Transverse colon (tissue), 4 donors: ENCODE measurements at regions not wholly inside any gene's neighbourhood (a gene's known extent, or its start where the extent isn't known, plus 50 kb on each side); places are given as distances from the start of the nearest gene placed in this dataset.
A peak's percentile ranks its signal among the peaks of the same experiment; 100 is the strongest.
"Not testable (repeated sequence)": the region's sequence is repeated elsewhere in the genome, so short reads cannot be mapped to it uniquely, and the experiment has no call there.

Experiments
- DNase-seq: peaks from one replicate; pipeline ENCODE4 v3.0.0-alpha.2; 2019
- H3K27ac ChIP-seq, 4 donors: fragments of 200-600 bp; sonication (generic); 2 replicates each; pipeline ENCODE4 v1.5.1; 2016 to 2018; ENCODE audit warnings: inconsistent platforms in 4 of 4
- H3K27me3 ChIP-seq: fragments of 200-600 bp; sonication (generic); 2 replicates; pipeline ENCODE4 v1.5.1; 2017; ENCODE audit warnings: inconsistent platforms
- H3K36me3 ChIP-seq, 4 donors: fragments of 200-600 bp; sonication (generic); 2 replicates each; pipeline ENCODE4 v1.5.1; 2017 to 2019; ENCODE audit warnings: inconsistent platforms in 4 of 4
- H3K4me1 ChIP-seq, 4 donors: fragments of 200-600 bp; sonication (generic); 2 replicates each; pipeline ENCODE4 v1.5.1; 2017 to 2020; ENCODE audit warnings: inconsistent platforms in 4 of 4
- H3K4me3 ChIP-seq, 4 donors: fragments of 200-600 bp; sonication (generic); 1 replicate in 1 of 4; 2 replicates in 3 of 4; pipeline versions ENCODE4 v1.5.1 to v1.6.1; 2017 to 2019; ENCODE audit warnings: inconsistent platforms in 4 of 4
- H3K9me3 ChIP-seq, 2 donors: fragments of 200-600 bp; sonication (generic); 2 replicates each; pipeline ENCODE4 v1.5.1; 2017 to 2019; ENCODE audit warnings: inconsistent platforms in 2 of 2
- EP300 ChIP-seq: sonication (generic); formaldehyde crosslinking; IDR thresholded peaks from one replicate; pipeline ENCODE4 v1.6.1; 2017; ENCODE audit warnings: antibody characterized with exemption, low read depth
- POLR2A ChIP-seq: fragments of 450-650 bp; IDR thresholded peaks from one replicate; pipeline ENCODE4 v1.6.1; 2016; ENCODE audit warnings: antibody characterized with exemption, mild to moderate bottlenecking, moderate library complexity
- POLR2AphosphoS5 ChIP-seq, 3 donors: sonication (generic); formaldehyde crosslinking; IDR thresholded peaks; one replicate each; pipeline ENCODE4 v1.6.1; 2016; ENCODE audit warnings: antibody characterized with exemption in 3 of 3
- WGBS, 2 donors: methylation state at CpG; one replicate each; pipeline ENCODE4 v1.1.5; 2018; ENCODE audit warnings: low coverage in 1 of 2; 5-methylcytosine and 5-hydroxymethylcytosine counted together
- in situ Hi-C, 4 donors: fragments of 200-750 bp; cut with MboI; loops; one replicate each; pipeline versions ENCODE4 v1.15.0 to v1.15.1; 2017; ENCODE audit warnings: low sequenced_read_pairs in 3 of 4, low pct_ligation_motif_present in 1 of 4, low pct_unique_long_range_greater_than_20kb in 1 of 4
- intact Hi-C: fragments of 100-400 bp; cut with DNase I; formaldehyde crosslinking; loops from one replicate; pipeline ENCODE4 v1.15.1; 2023; ENCODE audit warnings: low total_unique reads
- TF ChIP-seq, protein P1 (sequence below), 5 experiments: fragments of 200-600 bp in 3 of 5; fragments of 450-650 bp in 2 of 5; sonication (generic) in 3 of 5; IDR thresholded peaks; 1 replicate in 2 of 5; 2 replicates in 3 of 5; pipeline ENCODE4 v1.5.1; 2016 to 2017; ENCODE audit warnings: antibody characterized with exemption in 5 of 5, inconsistent platforms in 3 of 5, mild to moderate bottlenecking in 2 of 5, moderate library complexity in 1 of 5

DNA sequence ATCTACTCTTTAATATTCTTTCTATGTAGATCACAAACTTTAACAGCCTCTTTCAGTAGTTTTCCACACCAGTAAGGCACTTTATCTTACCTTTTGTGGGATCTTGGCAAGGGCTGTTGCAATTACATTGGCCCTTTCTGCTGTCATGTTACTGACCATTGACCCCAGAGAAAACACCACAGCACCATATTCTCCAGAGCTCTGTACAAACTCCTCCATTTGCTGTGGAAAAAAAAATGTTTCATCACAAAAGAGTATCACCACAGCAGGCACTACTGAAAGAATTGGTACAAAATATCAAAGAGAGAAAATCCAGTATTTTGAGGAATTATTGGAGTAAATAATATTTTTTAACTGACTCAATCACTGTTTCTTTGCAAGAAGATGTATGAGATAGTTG lies 62.3 kb upstream of the UGT2A3 start:
- H3K27me3 ChIP-seq, H3K36me3 ChIP-seq, intact Hi-C loops, in situ Hi-C loops, DNase-seq, H3K4me3 ChIP-seq, H3K4me1 ChIP-seq, H3K27ac ChIP-seq, H3K9me3 ChIP-seq: not testable (repeated sequence)

DNA sequence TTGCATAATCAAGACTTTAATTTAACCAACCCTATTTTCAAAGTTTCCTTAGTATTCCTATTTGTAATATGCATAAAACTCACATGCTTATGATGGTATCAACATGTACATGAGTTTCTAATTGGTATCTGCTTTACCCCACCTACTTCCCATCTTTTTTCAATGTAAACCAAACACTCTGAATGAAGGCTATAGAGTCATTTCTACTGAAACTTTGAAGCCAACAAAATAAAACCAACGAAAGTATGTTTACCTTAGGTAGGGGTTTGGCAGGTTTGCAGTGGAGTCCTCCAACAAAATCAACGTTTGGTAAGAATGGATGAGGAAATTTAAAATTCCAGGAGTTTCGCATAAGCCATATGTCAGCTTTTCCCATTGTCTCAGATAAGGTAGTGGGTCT lies 66.4 kb upstream of the UGT2A3 start:
- H3K4me1 ChIP-seq = peaks cover 0 to 12% (median 4%) of the 10 kb centered on the region in 4 donors
- WGBS, 2 donors = 52 to 61% methylated on average over 2 to 3 of the region's 3 CpGs
- in situ Hi-C loops, H3K27me3 ChIP-seq, H3K9me3 ChIP-seq, intact Hi-C loops, DNase-seq, H3K27ac ChIP-seq, H3K36me3 ChIP-seq, H3K4me3 ChIP-seq: not testable (repeated sequence)

DNA sequence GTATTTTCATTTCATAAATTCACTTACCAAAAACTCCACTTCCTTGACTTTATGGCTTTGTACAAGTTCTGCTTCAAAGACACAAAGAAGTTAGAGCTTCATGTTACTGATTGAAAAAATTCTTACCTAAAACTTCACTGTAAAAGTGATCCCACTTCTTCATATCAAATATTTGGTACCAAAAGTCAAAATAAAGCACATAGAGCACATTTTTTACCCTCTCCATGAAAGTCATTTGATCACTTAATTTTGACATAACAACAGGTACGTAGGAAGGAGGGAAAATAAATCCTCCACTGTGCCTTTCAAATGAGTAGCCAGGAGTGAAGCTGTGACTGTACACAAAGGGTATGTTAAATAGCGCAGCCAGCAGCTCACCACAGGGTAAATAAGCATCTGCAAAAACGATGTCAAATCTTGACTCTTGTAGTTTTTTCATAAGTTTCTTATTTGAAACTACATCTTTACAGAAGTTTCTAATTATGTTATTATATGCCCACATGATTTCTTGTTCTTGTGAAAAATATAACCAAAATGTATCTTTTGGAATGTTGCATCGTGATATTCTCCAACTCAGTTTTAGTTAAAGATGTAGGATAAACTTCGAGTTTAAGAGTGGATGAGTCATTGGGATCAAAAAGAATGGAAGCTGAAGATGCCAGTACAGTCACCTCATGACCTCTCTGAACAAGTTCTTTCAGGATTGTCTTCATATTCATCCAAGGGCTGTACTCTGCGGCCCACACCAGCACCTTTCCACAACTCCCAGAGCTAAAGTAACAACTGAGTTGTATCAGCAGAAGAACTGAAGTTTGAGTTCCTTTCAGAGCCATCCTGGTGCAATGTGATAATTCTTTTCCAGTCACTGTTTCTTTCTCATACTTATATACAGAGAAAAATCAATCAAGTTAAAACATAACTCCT lies 68.2 kb upstream of the UGT2A3 start:
- H3K27ac ChIP-seq = peak overlapping the region in 3 of 4 donors; percentile 13 to 55 (median 32)
- H3K4me3 ChIP-seq, in situ Hi-C loops, H3K27me3 ChIP-seq, DNase-seq, H3K36me3 ChIP-seq, intact Hi-C loops, H3K9me3 ChIP-seq: not testable (repeated sequence)
- H3K4me1 ChIP-seq = peaks cover 0 to 15% (median 4%) of the 10 kb centered on the region in 4 donors
- 53 to 55% methylated on average over 6 of the region's 6 CpGs for WGBS, 2 donors

DNA sequence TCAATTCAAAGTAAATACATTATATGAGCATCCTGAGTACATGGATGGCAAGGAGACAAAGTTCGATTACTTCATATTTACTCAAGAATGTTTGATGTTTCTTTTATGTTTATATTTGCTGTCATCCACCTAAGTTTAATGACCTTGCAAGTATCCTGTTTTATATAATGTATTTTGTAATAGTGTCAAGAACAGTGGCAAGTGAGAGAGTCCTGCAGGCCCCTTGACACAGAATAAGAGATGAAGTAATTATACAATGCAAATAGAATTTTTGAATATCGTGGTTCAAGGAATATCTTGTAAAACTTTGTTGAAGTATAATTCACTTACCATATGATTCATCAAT lies 68.8 kb upstream of the UGT2A3 start:
- whole genome bisulfite sequencing, 2 donors = 14% methylated on average over 2 of the region's 2 CpGs
- DNase-seq, in situ Hi-C loops, H3K4me3 ChIP-seq, H3K27me3 ChIP-seq, H3K36me3 ChIP-seq, intact Hi-C loops, H3K9me3 ChIP-seq: not testable (repeated sequence)
- H3K27ac ChIP-seq = peak overlapping the region in 1 of 4 donors; percentile 32
- TF ChIP-seq POLR2AphosphoS5 (IDR thresholded peaks at IDR 0.05) = peak in 2 of 3 donors; percentile 45 to 52
- peaks cover 0 to 22% (median 6%) of the 10 kb centered on the region in 4 donors for H3K4me1 ChIP-seq

DNA sequence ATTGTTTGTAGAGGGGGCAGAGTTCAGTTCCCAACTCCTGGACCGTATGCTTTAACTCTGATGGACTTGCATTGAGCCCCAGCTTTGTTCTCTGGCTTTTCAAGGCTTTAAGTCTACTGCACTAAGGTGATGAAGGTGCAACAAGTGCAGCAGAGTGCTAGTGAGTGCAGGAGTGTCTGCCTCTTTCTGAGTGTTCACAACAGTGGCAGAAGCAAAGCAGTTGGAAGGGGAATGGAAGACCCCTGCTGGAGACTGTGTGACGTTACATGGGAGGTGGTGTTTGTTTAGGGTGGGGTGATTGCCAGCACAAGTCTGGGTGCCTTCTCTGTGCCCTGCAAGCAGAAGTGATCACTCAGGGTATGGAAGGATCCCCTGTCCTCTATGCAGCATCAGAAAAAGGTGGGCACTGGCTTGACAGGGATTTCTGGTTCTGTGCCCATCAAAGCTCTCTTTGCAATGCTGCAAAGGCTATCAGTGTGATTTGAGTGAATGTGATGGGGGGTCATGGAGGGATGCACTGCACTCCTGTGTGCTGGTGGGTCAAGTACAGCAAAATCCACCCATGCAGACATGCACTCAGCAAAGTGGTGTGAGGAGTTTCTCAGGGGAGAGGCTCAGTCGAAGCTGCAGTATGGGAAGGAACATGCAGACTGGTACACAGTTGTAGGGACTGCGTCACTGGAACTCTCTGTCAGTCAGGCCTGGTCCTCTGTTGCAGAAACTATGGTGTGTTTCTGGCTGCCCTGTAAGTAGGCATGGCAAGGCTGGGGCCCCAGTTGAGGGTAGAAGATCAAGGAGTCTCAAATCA lies 70.9 kb upstream of the UGT2B7 start:
- TF ChIP-seq, protein P1, sequence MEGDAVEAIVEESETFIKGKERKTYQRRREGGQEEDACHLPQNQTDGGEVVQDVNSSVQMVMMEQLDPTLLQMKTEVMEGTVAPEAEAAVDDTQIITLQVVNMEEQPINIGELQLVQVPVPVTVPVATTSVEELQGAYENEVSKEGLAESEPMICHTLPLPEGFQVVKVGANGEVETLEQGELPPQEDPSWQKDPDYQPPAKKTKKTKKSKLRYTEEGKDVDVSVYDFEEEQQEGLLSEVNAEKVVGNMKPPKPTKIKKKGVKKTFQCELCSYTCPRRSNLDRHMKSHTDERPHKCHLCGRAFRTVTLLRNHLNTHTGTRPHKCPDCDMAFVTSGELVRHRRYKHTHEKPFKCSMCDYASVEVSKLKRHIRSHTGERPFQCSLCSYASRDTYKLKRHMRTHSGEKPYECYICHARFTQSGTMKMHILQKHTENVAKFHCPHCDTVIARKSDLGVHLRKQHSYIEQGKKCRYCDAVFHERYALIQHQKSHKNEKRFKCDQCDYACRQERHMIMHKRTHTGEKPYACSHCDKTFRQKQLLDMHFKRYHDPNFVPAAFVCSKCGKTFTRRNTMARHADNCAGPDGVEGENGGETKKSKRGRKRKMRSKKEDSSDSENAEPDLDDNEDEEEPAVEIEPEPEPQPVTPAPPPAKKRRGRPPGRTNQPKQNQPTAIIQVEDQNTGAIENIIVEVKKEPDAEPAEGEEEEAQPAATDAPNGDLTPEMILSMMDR (IDR thresholded peaks at IDR 0.05) = peak in 4 of 5 experiments; percentile 18 to 58 (median 35)
- no peak for TF ChIP-seq POLR2A
- intact Hi-C loops (no loop called here), in situ Hi-C loops (no loop called here)
- H3K9me3 ChIP-seq = no peaks in the 10 kb centered on the region
- H3K27me3 ChIP-seq = no peaks in the 10 kb centered on the region
- peaks cover 0 to 15% (median 2%) of the 10 kb centered on the region in 4 donors for H3K4me1 ChIP-seq
- peak; percentile 15 for DNase-seq
- H3K4me3 ChIP-seq = no peak overlapping the region
- no peak overlapping the region for H3K27ac ChIP-seq
- no peaks in the 10 kb centered on the region for H3K36me3 ChIP-seq
- WGBS, 2 donors = 47 to 61% methylated on average over 2 to 4 of the region's 4 CpGs

DNA sequence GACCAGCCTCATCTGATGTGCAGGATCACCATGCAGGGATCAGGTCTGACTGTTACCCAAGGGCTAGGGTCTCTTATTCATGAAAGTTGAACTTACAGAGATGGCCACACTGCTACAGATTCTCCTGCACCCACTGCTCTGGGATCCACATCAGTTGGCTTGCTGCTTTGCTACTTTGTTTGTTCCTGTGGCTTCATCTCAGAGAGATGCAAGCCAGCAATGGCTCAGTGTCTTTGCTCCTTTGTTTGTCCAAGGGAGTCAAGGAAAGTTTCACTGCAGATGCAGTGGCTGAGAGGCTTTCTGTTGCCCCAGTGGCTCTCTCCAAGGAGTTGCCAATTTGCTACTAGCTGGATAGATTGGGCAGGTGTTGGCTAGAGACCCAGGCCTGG lies 70.3 kb upstream of the UGT2B7 start:
- no peak overlapping the region for H3K4me3 ChIP-seq
- peaks cover 0 to 10% (median 2%) of the 10 kb centered on the region in 4 donors for H3K4me1 ChIP-seq
- H3K9me3 ChIP-seq = no peaks in the 10 kb centered on the region
- H3K27me3 ChIP-seq = no peaks in the 10 kb centered on the region
- H3K27ac ChIP-seq = no peak overlapping the region
- in situ Hi-C loops (no loop called here), intact Hi-C loops (no loop called here)
- TF ChIP-seq POLR2AphosphoS5 (IDR thresholded peaks at IDR 0.05) (no peak), POLR2A (no peak), EP300 (no peak)
- TF ChIP-seq, protein P1 (IDR thresholded peaks at IDR 0.05) = no peak
- no peak for DNase-seq
- no peaks in the 10 kb centered on the region for H3K36me3 ChIP-seq
